ENCODE measurements at regions not wholly inside any gene's neighbourhood (a gene's known extent, or its start where the extent isn't known, plus 50 kb on each side); places are given as distances from the start of the nearest gene placed in this dataset.

DNA sequence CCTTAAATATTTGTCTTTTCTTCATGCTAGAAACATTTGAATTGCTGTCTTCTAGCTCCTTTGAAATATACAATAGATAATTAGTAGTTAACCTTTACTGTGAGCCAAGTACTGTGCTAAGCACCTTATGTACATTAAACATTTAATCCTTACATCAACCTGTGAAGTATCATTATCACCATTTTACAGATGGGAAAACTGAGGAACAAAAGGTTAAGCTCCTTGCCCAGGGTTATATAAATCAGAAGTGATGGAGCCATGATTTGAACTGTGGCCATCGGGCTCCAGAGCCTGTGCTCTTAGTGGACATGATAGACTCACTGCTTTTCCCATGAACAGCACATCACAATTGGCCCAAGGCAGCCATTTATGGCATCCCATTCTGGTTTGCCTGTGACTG lies 140.9 kb downstream of the UNC5CL start:
- Histone ChIP-seq H3K9me3 (ENCODE audit: low read depth, low read length, poor library complexity, severe bottlenecking) (no peaks in the 10 kb centered on the region), H3K27me3 (replicated peaks; ENCODE audit: insufficient read depth, low read depth, low read length, poor library complexity) (no peaks in the 10 kb centered on the region), H3K27ac (ENCODE audit: low read depth, low read length, poor library complexity, severe bottlenecking) (no peak overlapping the region), H3K36me3 (ENCODE audit: insufficient read depth, low read length, poor library complexity, severe bottlenecking) (no peaks in the 10 kb centered on the region), H3K4me3 (ENCODE audit: low read depth, low read length, poor library complexity, severe bottlenecking) (no peak overlapping the region), H3K4me1 (ENCODE audit: insufficient read depth, low read length, poor library complexity, severe bottlenecking) (no peaks in the 10 kb centered on the region)
- TF ChIP-seq, protein P1, sequence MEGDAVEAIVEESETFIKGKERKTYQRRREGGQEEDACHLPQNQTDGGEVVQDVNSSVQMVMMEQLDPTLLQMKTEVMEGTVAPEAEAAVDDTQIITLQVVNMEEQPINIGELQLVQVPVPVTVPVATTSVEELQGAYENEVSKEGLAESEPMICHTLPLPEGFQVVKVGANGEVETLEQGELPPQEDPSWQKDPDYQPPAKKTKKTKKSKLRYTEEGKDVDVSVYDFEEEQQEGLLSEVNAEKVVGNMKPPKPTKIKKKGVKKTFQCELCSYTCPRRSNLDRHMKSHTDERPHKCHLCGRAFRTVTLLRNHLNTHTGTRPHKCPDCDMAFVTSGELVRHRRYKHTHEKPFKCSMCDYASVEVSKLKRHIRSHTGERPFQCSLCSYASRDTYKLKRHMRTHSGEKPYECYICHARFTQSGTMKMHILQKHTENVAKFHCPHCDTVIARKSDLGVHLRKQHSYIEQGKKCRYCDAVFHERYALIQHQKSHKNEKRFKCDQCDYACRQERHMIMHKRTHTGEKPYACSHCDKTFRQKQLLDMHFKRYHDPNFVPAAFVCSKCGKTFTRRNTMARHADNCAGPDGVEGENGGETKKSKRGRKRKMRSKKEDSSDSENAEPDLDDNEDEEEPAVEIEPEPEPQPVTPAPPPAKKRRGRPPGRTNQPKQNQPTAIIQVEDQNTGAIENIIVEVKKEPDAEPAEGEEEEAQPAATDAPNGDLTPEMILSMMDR (conservative IDR thresholded peaks at IDR 0.05; ENCODE audit: low read depth, low read length), result no peak
- no peak for TF ChIP-seq EZH2 (IDR thresholded peaks at IDR 0.05; ENCODE audit: borderline replicate concordance, low read depth, low read length, poor library complexity, severe bottlenecking)
- intact Hi-C loops (cut with micrococcal nuclease; ENCODE audit: unreplicated experiment), result no loop called here
- DNase-seq (ENCODE audit: low spot score), result no peak
- no TSS peak for BruUV-seq (replicated peaks)
- POLR2A ChIA-PET (ENCODE audit: low non-redundant PET), result no interaction called here
- CTCF ChIA-PET, result no interaction called here

DNA sequence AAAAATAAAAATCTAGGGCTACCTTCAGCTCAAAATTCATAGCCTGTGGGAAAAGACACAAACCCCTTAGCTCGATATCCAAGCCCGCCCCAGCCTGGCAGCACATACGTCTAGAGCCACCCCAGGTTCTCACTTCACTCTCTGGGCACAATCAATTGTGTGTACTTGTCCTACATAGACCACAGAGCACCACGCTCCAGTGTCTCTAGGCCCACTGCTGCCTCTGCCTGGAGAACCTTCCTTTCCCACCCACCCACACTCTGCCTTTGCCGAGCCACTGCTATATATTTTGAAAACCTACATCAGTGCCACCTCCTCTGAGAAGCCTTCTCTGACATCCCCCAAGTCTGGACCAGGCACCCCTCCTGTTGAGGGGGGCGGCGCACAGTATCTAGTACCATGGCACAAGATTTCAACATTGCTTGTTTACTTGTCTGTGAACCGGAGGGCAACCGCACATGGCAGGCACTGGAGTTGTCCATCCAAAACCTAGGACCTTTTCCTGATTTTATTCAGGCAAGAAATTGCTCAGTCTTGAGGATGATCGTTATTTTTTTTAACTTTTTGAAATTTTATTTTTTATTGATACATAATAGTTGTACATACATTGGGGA lies 141.5 kb downstream of the UNC5CL start:
- Histone ChIP-seq H3K27me3 (replicated peaks; ENCODE audit: insufficient read depth, low read depth, low read length, poor library complexity) (no peaks in the 10 kb centered on the region), H3K36me3 (ENCODE audit: insufficient read depth, low read length, poor library complexity, severe bottlenecking) (no peaks in the 10 kb centered on the region), H3K27ac (ENCODE audit: low read depth, low read length, poor library complexity, severe bottlenecking) (no peak overlapping the region), H3K4me3 (ENCODE audit: low read depth, low read length, poor library complexity, severe bottlenecking) (no peak overlapping the region), H3K4me1 (ENCODE audit: insufficient read depth, low read length, poor library complexity, severe bottlenecking) (no peaks in the 10 kb centered on the region), H3K9me3 (ENCODE audit: low read depth, low read length, poor library complexity, severe bottlenecking) (no peaks in the 10 kb centered on the region)
- no peak for TF ChIP-seq EZH2 (IDR thresholded peaks at IDR 0.05; ENCODE audit: borderline replicate concordance, low read depth, low read length, poor library complexity, severe bottlenecking)
- TF ChIP-seq, protein P1 (conservative IDR thresholded peaks at IDR 0.05; ENCODE audit: low read depth, low read length), result no peak
- intact Hi-C loops (cut with micrococcal nuclease; ENCODE audit: unreplicated experiment), result no loop called here
- no peak for DNase-seq (ENCODE audit: low spot score)
- CTCF ChIA-PET, result no interaction called here
- no TSS peak for BruUV-seq (replicated peaks)
- POLR2A ChIA-PET (ENCODE audit: low non-redundant PET), result no interaction called here

DNA sequence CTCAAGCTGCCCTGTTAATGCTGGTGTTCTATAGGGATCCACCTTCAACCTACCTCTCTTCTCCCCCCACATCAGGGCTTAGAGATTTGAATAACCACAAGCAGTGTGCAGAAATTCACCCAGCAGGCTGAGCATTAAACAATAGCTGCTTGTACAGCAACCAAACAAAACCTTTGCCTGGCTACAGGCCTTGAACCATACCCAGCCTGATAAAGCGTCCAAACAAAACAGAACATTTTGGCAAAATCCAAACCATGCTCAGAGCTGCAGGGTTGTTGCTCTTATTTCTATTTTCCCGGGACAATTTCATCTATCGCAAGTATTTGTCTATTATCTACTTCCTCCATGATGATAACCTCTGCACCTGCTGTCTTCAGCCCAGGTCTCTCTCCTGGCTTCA lies 142.3 kb downstream of the UNC5CL start:
- Histone ChIP-seq H3K36me3 (ENCODE audit: insufficient read depth, low read length, poor library complexity, severe bottlenecking) (no peaks in the 10 kb centered on the region), H3K4me3 (ENCODE audit: low read depth, low read length, poor library complexity, severe bottlenecking) (no peak overlapping the region), H3K9me3 (ENCODE audit: low read depth, low read length, poor library complexity, severe bottlenecking) (no peaks in the 10 kb centered on the region), H3K27ac (ENCODE audit: low read depth, low read length, poor library complexity, severe bottlenecking) (no peak overlapping the region), H3K4me1 (ENCODE audit: insufficient read depth, low read length, poor library complexity, severe bottlenecking) (no peaks in the 10 kb centered on the region), H3K27me3 (replicated peaks; ENCODE audit: insufficient read depth, low read depth, low read length, poor library complexity) (no peaks in the 10 kb centered on the region)
- no peak for DNase-seq (ENCODE audit: low spot score)
- no TSS peak for BruUV-seq (replicated peaks)
- ChIA-PET CTCF (no interaction called here), POLR2A (ENCODE audit: low non-redundant PET) (no interaction called here)
- intact Hi-C loops (cut with micrococcal nuclease; ENCODE audit: unreplicated experiment), result no loop called here
- TF ChIP-seq, protein P1 (conservative IDR thresholded peaks at IDR 0.05; ENCODE audit: low read depth, low read length), result no peak
- no peak for TF ChIP-seq EZH2 (IDR thresholded peaks at IDR 0.05; ENCODE audit: borderline replicate concordance, low read depth, low read length, poor library complexity, severe bottlenecking)
